Neural crest cell (in vitro differentiated cells): ENCODE measurements at regions not wholly inside any gene's neighbourhood (a gene's known extent, or its start where the extent isn't known, plus 50 kb on each side); places are given as distances from the start of the nearest gene placed in this dataset.
"Not testable (repeated sequence)": the region's sequence is repeated elsewhere in the genome, so short reads cannot be mapped to it uniquely, and the experiment has no call there.

Experiments
- DNase-seq: peaks from one replicate; pipeline ENCODE4 v3.0.0; 2021; ENCODE audit warnings: low read depth, mixed read lengths, low spot score
- H3K27ac Mint-ChIP-seq: one replicate; pipeline ENCODE4 v1.8.0; 2021; ENCODE audit warnings: mild to moderate bottlenecking, mixed read lengths; ENCODE audit not compliant: unreplicated experiment
- H3K27me3 Mint-ChIP-seq: 2 replicates; pipeline ENCODE4 v1.8.0; 2021; ENCODE audit warnings: low read depth, mild to moderate bottlenecking, mixed read lengths
- H3K36me3 Mint-ChIP-seq: 2 replicates; pipeline ENCODE4 v1.8.0; 2021; ENCODE audit warnings: low read depth, mild to moderate bottlenecking, mixed read lengths
- H3K4me1 Mint-ChIP-seq: 2 replicates; pipeline ENCODE4 v1.8.0; 2021; ENCODE audit warnings: mixed read lengths
- H3K4me3 Mint-ChIP-seq: one replicate; pipeline ENCODE4 v1.8.0; 2021; ENCODE audit warnings: mild to moderate bottlenecking, mixed read lengths
- H3K9me3 Mint-ChIP-seq: 2 replicates; pipeline ENCODE4 v1.8.0; 2021; ENCODE audit warnings: mixed read lengths
- CTCF ChIP-seq: fragments of 200-600 bp; sonication (generic); conservative IDR thresholded peaks from 2 replicates; pipeline ENCODE4 v1.5.0; 2021; ENCODE audit warnings: antibody characterized with exemption, mild to moderate bottlenecking

- H3K4me1 Mint-ChIP-seq: no peaks in the 10 kb centered on the region
- no peak overlapping the region for H3K27ac Mint-ChIP-seq
- no peaks in the 10 kb centered on the region for H3K9me3 Mint-ChIP-seq
- no peak for DNase-seq
- no peaks in the 10 kb centered on the region for H3K27me3 Mint-ChIP-seq
- no peak overlapping the region for H3K4me3 Mint-ChIP-seq
- no peaks in the 10 kb centered on the region for H3K36me3 Mint-ChIP-seq
- no peak for TF ChIP-seq CTCF
Measured at GRCh38 chr18:60248336-60249330, 123.9 kb downstream of the MC4R start.

GRCh38 chr18:60247103-60247502 is 125.5 kb downstream of the MC4R start:
- DNase-seq: no peak
- no peak for TF ChIP-seq CTCF
- H3K4me3 Mint-ChIP-seq: no peak overlapping the region
- H3K36me3 Mint-ChIP-seq: no peaks in the 10 kb centered on the region
- H3K27ac Mint-ChIP-seq: no peak overlapping the region
- H3K9me3 Mint-ChIP-seq: no peaks in the 10 kb centered on the region
- H3K4me1 Mint-ChIP-seq: no peaks in the 10 kb centered on the region
- no peaks in the 10 kb centered on the region for H3K27me3 Mint-ChIP-seq

GRCh38 chr18:60246606-60247005 is 126.0 kb downstream of the MC4R start:
- no peak for TF ChIP-seq CTCF
- no peak for DNase-seq
- Mint-ChIP-seq H3K27ac (no peak overlapping the region), H3K36me3 (no peaks in the 10 kb centered on the region), H3K27me3 (no peaks in the 10 kb centered on the region), H3K4me3 (no peak overlapping the region), H3K4me1 (no peaks in the 10 kb centered on the region), H3K9me3 (no peaks in the 10 kb centered on the region)

- H3K4me3 Mint-ChIP-seq: no peak overlapping the region
- TF ChIP-seq CTCF: no peak
- H3K36me3 Mint-ChIP-seq: no peaks in the 10 kb centered on the region
- no peaks in the 10 kb centered on the region for H3K9me3 Mint-ChIP-seq
- no peak overlapping the region for H3K27ac Mint-ChIP-seq
- no peaks in the 10 kb centered on the region for H3K4me1 Mint-ChIP-seq
- no peaks in the 10 kb centered on the region for H3K27me3 Mint-ChIP-seq
- no peak for DNase-seq
Measured at GRCh38 chr18:60245096-60245495, 127.5 kb downstream of the MC4R start.

GRCh38 chr18:60239024-60239710 is 133.4 kb downstream of the MC4R start:
- H3K4me1 Mint-ChIP-seq, H3K27ac Mint-ChIP-seq, H3K36me3 Mint-ChIP-seq, H3K4me3 Mint-ChIP-seq, DNase-seq, H3K27me3 Mint-ChIP-seq, H3K9me3 Mint-ChIP-seq: not testable (repeated sequence)

GRCh38 chr18:60235164-60235563 is 137.4 kb downstream of the MC4R start:
- no peaks in the 10 kb centered on the region for H3K36me3 Mint-ChIP-seq
- H3K27me3 Mint-ChIP-seq: no peaks in the 10 kb centered on the region
- TF ChIP-seq CTCF: no peak
- no peaks in the 10 kb centered on the region for H3K9me3 Mint-ChIP-seq
- no peak overlapping the region for H3K4me3 Mint-ChIP-seq
- no peak for DNase-seq
- H3K27ac Mint-ChIP-seq: no peak overlapping the region
- no peaks in the 10 kb centered on the region for H3K4me1 Mint-ChIP-seq
